Transverse colon (tissue), 4 donors: ENCODE measurements at regions not wholly inside any gene's neighbourhood (a gene's known extent, or its start where the extent isn't known, plus 50 kb on each side); places are given as distances from the start of the nearest gene placed in this dataset.

Source experiments
- CTCF ChIP-seq, 5 experiments: fragments of 200-600 bp in 3 of 5; fragments of 450-650 bp in 2 of 5; sonication (generic) in 3 of 5; IDR thresholded peaks; 1 replicate in 2 of 5; 2 replicates in 3 of 5; pipeline ENCODE4 v1.5.1; 2016 to 2017; ENCODE audit warnings: antibody characterized with exemption in 5 of 5, inconsistent platforms in 3 of 5, mild to moderate bottlenecking in 2 of 5, moderate library complexity in 1 of 5
- POLR2AphosphoS5 ChIP-seq, 3 donors: sonication (generic); formaldehyde crosslinking; IDR thresholded peaks; one replicate each; pipeline ENCODE4 v1.6.1; 2016; ENCODE audit warnings: antibody characterized with exemption in 3 of 3

- TF ChIP-seq CTCF (IDR thresholded peaks at IDR 0.05) (no peak), POLR2AphosphoS5 (IDR thresholded peaks at IDR 0.05) (no peak)
Observed at GRCh38 chr16:79469999-79470398, 130.5 kb downstream of the MAF start.
